ENCODE measurements at regions not wholly inside any gene's neighbourhood (a gene's known extent, or its start where the extent isn't known, plus 50 kb on each side); places are given as distances from the start of the nearest gene placed in this dataset.

- TF ChIP-seq EP300 (IDR thresholded peaks at IDR 0.05): no peak
- TF ChIP-seq CTCF (IDR thresholded peaks at IDR 0.05): no peak
- TF ChIP-seq POLR2AphosphoS5 (IDR thresholded peaks at IDR 0.05): no peak
- TF ChIP-seq POLR2A (IDR thresholded peaks at IDR 0.05; ENCODE audit: low read depth): no peak
These were observed 232.5 kb upstream of the PHYHIPL start for GRCh38 chr10:58943960-58944359.

Data from esophagus muscularis mucosa (tissue), 4 donors.